ENCODE measurements at regions not wholly inside any gene's neighbourhood (a gene's known extent, or its start where the extent isn't known, plus 50 kb on each side); places are given as distances from the start of the nearest gene placed in this dataset.

DNA sequence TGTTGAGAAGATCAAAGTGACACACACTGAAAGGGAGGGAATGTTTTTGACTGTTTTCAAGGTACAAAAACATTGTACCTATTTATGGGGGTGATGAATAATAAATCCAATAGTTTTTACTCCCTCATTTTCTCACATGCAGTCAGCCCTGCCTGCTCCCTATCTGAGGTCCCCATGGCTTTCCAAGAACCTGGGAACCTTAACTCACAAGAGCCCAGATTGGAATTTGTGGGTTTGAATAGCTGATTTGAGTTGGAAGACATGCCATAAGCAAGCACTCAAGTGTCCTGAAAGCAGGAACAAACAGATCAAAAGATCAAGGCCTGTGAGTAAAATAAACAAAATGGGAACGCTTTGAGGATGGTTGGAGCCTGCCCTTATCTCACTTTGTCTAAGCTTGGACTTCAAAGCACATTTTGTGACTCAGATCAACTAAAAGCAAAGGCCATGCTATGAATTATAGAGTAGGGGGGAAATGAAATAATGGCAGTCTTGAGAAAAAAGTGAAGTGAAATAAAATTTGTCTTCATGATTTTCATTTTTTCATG is 136.6 kb downstream of the LYPLAL1 start:
- 33% methylated on average over 1 of the region's 1 CpG for WGBS
- DNase-seq (no peak), ATAC-seq (no peak)
- Histone ChIP-seq H3K27ac (ENCODE audit: low read length) (no peak overlapping the region), H3K4me1 (ENCODE audit: control insufficient read depth, insufficient read depth, low read length) (no peaks in the 10 kb centered on the region), H3K9me3 (ENCODE audit: control insufficient read depth, low read length) (no peaks in the 10 kb centered on the region), H3K27me3 (ENCODE audit: control insufficient read depth, insufficient read depth) (no peaks in the 10 kb centered on the region), H3K4me3 (ENCODE audit: low read length) (no peak overlapping the region)
- intact Hi-C loops (cut with DNase I): no loop called here

DNA sequence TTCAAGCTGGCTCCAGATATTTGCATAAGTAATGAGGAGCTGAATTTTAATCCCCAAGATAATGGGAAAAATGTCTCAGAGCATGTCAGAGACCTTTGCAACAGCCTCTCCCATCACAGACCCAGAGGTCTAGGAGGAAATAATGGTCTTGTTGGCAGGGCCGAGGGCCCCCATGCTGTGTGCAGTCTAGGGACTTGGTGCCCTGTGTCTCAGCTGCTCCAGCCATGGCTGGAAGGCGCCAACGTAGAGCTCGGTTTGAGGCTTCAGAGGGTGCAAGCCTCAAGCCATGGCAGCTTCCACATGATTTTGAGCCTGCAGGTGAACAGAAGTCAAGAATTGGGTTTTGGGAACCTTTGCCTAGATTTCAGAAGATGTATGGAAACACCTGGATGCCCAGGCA is 134.7 kb downstream of the LYPLAL1 start:
- intact Hi-C loops (cut with DNase I): no loop called here
- 93% methylated on average over 4 of the region's 4 CpGs for WGBS

GRCh38 chr1:219304227-219305226 is 130.8 kb downstream of the LYPLAL1 start:
- Histone ChIP-seq H3K4me1 (ENCODE audit: control insufficient read depth, insufficient read depth, low read length) (no peaks in the 10 kb centered on the region), H3K4me3 (ENCODE audit: low read length) (no peak overlapping the region), H3K27me3 (ENCODE audit: control insufficient read depth, insufficient read depth) (no peaks in the 10 kb centered on the region), H3K9me3 (ENCODE audit: control insufficient read depth, low read length) (no peaks in the 10 kb centered on the region), H3K27ac (ENCODE audit: low read length) (no peak overlapping the region)
- intact Hi-C loops (cut with DNase I): no loop called here
- peak; percentile 77 to 87 for ATAC-seq
- DNase-seq: peak; percentile 27 to 71 (median 30)
- WGBS: 34% methylated on average over 9 of the region's 9 CpGs

More for the DNA sequence above, 134.7 kb downstream of the LYPLAL1 start:
- H3K27ac ChIP-seq (ENCODE audit: low read length): no peak overlapping the region
- H3K4me3 ChIP-seq (ENCODE audit: low read length): no peak overlapping the region
- no peaks in the 10 kb centered on the region for H3K4me1 ChIP-seq (ENCODE audit: control insufficient read depth, insufficient read depth, low read length)
- DNase-seq: no peak
- ATAC-seq: no peak
- H3K27me3 ChIP-seq (ENCODE audit: control insufficient read depth, insufficient read depth): no peaks in the 10 kb centered on the region
- H3K9me3 ChIP-seq (ENCODE audit: control insufficient read depth, low read length): no peaks in the 10 kb centered on the region

DNA sequence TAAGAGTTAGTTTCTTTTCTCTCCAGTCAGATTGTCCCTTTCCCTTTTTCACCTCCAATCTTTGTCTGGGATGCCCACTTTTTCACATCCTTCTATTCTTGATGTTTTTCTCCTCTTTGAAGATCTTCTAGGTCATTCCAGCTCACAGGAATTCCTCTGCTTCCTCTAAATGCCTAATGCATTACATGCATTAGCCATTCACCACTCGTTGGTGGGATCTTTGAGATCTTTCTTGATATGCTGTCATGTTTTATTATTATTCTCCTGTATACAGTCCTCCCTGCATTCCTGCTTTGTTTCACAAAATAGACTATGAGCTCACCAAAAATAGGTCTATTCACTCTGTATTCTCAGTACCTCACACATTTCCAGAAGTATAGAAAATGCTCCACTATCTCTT is 129.0 kb downstream of the LYPLAL1 start:
- 54% methylated on average over 1 of the region's 1 CpG for WGBS
- ATAC-seq: no peak

GRCh38 chr1:219299420-219299819 is 125.7 kb downstream of the LYPLAL1 start:
- no peaks in the 10 kb centered on the region for H3K27me3 ChIP-seq (ENCODE audit: control insufficient read depth, insufficient read depth)
- intact Hi-C loops (cut with DNase I): no loop called here
- H3K9me3 ChIP-seq (ENCODE audit: control insufficient read depth, low read length): no peaks in the 10 kb centered on the region
- H3K4me3 ChIP-seq (ENCODE audit: low read length): no peak overlapping the region
- ATAC-seq (peak in 1 of 2 donors; percentile 42), DNase-seq (no peak)
- H3K27ac ChIP-seq (ENCODE audit: low read length): no peak overlapping the region
- 64% methylated on average over 4 of the region's 4 CpGs for WGBS
- H3K4me1 ChIP-seq (ENCODE audit: control insufficient read depth, insufficient read depth, low read length): peaks cover 3% of the 10 kb centered on the region

More for the DNA sequence above, 129.0 kb downstream of the LYPLAL1 start:
- H3K27ac ChIP-seq (ENCODE audit: low read length): no peak overlapping the region
- peaks cover 1% of the 10 kb centered on the region for H3K4me1 ChIP-seq (ENCODE audit: control insufficient read depth, insufficient read depth, low read length)
- H3K4me3 ChIP-seq (ENCODE audit: low read length): no peak overlapping the region
- no peak for DNase-seq
- intact Hi-C loops (cut with DNase I): no loop called here
- no peaks in the 10 kb centered on the region for H3K27me3 ChIP-seq (ENCODE audit: control insufficient read depth, insufficient read depth)
- no peaks in the 10 kb centered on the region for H3K9me3 ChIP-seq (ENCODE audit: control insufficient read depth, low read length)

GRCh38 chr1:219298571-219299148 is 125.0 kb downstream of the LYPLAL1 start:
- H3K4me1 ChIP-seq (ENCODE audit: control insufficient read depth, insufficient read depth, low read length): peaks cover 3% of the 10 kb centered on the region
- intact Hi-C loops (cut with DNase I): no loop called here
- no peak overlapping the region for H3K4me3 ChIP-seq (ENCODE audit: low read length)
- H3K9me3 ChIP-seq (ENCODE audit: control insufficient read depth, low read length): no peaks in the 10 kb centered on the region
- H3K27ac ChIP-seq (ENCODE audit: low read length): no peak overlapping the region
- peak; percentile 49 to 55 for ATAC-seq
- H3K27me3 ChIP-seq (ENCODE audit: control insufficient read depth, insufficient read depth): no peaks in the 10 kb centered on the region
- DNase-seq: no peak
- 45% methylated on average over 4 of the region's 4 CpGs for WGBS

- H3K27me3 ChIP-seq (ENCODE audit: control insufficient read depth, insufficient read depth): no peaks in the 10 kb centered on the region
- no peak overlapping the region for H3K27ac ChIP-seq (ENCODE audit: low read length)
- intact Hi-C loops (cut with DNase I): no loop called here
- ATAC-seq: no peak
- no peaks in the 10 kb centered on the region for H3K9me3 ChIP-seq (ENCODE audit: control insufficient read depth, low read length)
- no peak overlapping the region for H3K4me3 ChIP-seq (ENCODE audit: low read length)
- peaks cover 3% of the 10 kb centered on the region for H3K4me1 ChIP-seq (ENCODE audit: control insufficient read depth, insufficient read depth, low read length)
- DNase-seq: no peak
- WGBS: 74% methylated on average over 6 of the region's 6 CpGs
Observed at GRCh38 chr1:219296430-219297355, 123.0 kb downstream of the LYPLAL1 start.

DNA sequence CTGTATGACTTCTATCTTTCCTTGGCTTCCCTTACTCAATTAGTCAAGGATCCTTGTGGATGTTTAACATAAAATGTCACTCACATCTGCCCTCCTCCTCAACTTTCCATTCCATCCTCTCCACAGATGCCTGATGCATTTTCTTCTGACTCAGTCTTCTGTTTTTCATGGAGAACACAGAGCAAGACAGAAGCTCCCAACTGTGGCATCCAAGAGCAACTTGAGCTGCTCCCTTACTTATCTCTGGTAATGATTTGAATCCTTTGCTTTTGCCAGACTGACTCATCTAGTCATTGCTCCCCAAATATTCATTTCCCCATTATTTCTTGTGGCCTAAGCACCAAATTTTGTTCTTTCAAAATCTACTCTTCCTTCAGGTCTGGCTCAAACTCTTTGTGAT is 120.6 kb downstream of the LYPLAL1 start:
- DNase-seq: no peak
- no peak for ATAC-seq
- Histone ChIP-seq H3K9me3 (ENCODE audit: control insufficient read depth, low read length) (no peaks in the 10 kb centered on the region), H3K4me1 (ENCODE audit: control insufficient read depth, insufficient read depth, low read length) (peaks cover 2% of the 10 kb centered on the region), H3K4me3 (ENCODE audit: low read length) (no peak overlapping the region), H3K27ac (ENCODE audit: low read length) (no peak overlapping the region), H3K27me3 (ENCODE audit: control insufficient read depth, insufficient read depth) (no peaks in the 10 kb centered on the region)
- intact Hi-C loops (cut with DNase I): no loop called here

DNA sequence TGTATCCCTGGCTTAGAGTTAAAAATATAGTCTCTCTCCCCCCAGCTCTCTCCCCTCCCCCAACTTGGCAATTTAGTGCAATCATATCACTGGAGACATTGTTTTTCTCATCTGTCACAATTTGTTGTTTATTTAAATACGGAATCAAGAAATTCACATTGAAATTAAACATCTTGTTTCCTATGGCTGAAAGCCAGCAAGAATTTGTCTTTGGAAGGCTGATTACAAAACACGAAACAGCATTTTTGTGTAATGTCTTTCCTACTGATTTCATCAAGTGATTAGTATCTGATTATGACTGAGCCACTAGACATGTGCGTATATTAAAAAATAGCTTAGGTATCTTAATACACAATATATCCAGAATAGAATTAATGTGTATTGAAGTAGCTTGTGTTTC is 119.7 kb downstream of the LYPLAL1 start:
- H3K4me1 ChIP-seq (ENCODE audit: control insufficient read depth, insufficient read depth, low read length): peaks cover 2% of the 10 kb centered on the region
- 59% methylated on average over 3 of the region's 3 CpGs for WGBS
- H3K27ac ChIP-seq (ENCODE audit: low read length): no peak overlapping the region
- no peak overlapping the region for H3K4me3 ChIP-seq (ENCODE audit: low read length)
- intact Hi-C loops (cut with DNase I): no loop called here
- ATAC-seq: no peak
- H3K9me3 ChIP-seq (ENCODE audit: control insufficient read depth, low read length): no peaks in the 10 kb centered on the region
- no peaks in the 10 kb centered on the region for H3K27me3 ChIP-seq (ENCODE audit: control insufficient read depth, insufficient read depth)
- no peak for DNase-seq

DNA sequence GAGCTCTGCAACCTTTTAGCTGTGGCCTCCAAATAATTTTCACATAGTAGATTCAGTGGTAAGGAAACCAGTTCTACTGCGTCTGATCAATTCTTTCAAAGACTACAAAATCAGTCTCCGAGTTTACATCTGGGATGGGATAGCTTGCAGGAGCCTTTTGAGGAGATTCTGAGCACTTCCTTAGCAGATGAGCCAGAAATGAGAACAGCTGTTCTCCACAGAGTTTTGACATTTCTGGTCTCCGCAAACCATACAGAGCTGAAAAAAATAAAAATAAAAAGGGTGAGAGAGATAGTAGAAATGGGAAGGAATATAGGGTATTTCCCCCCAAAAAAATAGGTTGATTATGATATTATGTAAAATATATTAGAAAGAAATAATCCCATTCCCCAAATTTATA is 119.3 kb downstream of the LYPLAL1 start:
- intact Hi-C loops (cut with DNase I): no loop called here
- H3K4me3 ChIP-seq (ENCODE audit: low read length): no peak overlapping the region
- H3K27me3 ChIP-seq (ENCODE audit: control insufficient read depth, insufficient read depth): no peaks in the 10 kb centered on the region
- H3K4me1 ChIP-seq (ENCODE audit: control insufficient read depth, insufficient read depth, low read length): peaks cover 2% of the 10 kb centered on the region
- 63% methylated on average over 3 of the region's 3 CpGs for WGBS
- no peak overlapping the region for H3K27ac ChIP-seq (ENCODE audit: low read length)
- ATAC-seq (no peak), DNase-seq (no peak)
- H3K9me3 ChIP-seq (ENCODE audit: control insufficient read depth, low read length): no peaks in the 10 kb centered on the region
